OCI-LY1 (cell line): ENCODE measurements at regions not wholly inside any gene's neighbourhood (a gene's known extent, or its start where the extent isn't known, plus 50 kb on each side); places are given as distances from the start of the nearest gene placed in this dataset.

Experiments
- H2AFZ ChIP-seq: fragments of 200-600 bp; sonication (generic), shearing (Covaris generic); 2 replicates; pipeline ENCODE4 v1.6.0; 2014; ENCODE audit warnings: antibody characterized with exemption, mild to moderate bottlenecking, low read length
- H3F3A ChIP-seq: fragments of 200-600 bp; sonication (generic), shearing (Covaris generic); 2 replicates; pipeline ENCODE4 v1.6.0; 2014; ENCODE audit warnings: mild to moderate bottlenecking, antibody characterized with exemption, low read length, moderate library complexity; ENCODE audit not compliant: insufficient read depth
- H3K27ac ChIP-seq: fragments of 200-600 bp; sonication (generic); 2 replicates; pipeline ENCODE4 v1.5.1; 2014; ENCODE audit warnings: low read length, mixed run types, mild to moderate bottlenecking, low read depth; ENCODE audit not compliant: poor library complexity, severe bottlenecking
- H3K27me3 ChIP-seq: fragments of 200-600 bp; sonication (generic); 2 replicates; pipeline ENCODE4 v1.6.0; 2014; ENCODE audit warnings: antibody characterized with exemption, mild to moderate bottlenecking, low read length, moderate library complexity; ENCODE audit not compliant: insufficient read depth
- H3K36me3 ChIP-seq: fragments of 200-600 bp; sonication (generic); 2 replicates; pipeline ENCODE4 v1.6.1; 2014; ENCODE audit warnings: mild to moderate bottlenecking, antibody characterized with exemption, low read length, moderate library complexity, mixed read lengths; ENCODE audit not compliant: insufficient read depth
- H3K4me1 ChIP-seq: fragments of 200-600 bp; sonication (generic); 2 replicates; pipeline ENCODE4 v1.5.1; 2014; ENCODE audit warnings: mild to moderate bottlenecking, low read length, moderate library complexity; ENCODE audit not compliant: insufficient read depth, severe bottlenecking
- H3K4me2 ChIP-seq: fragments of 200-600 bp; sonication (generic), shearing (Covaris generic); 2 replicates; pipeline ENCODE4 v1.6.1; 2014; ENCODE audit warnings: low read length
- H3K4me3 ChIP-seq: fragments of 200-600 bp; sonication (generic); 2 replicates; pipeline ENCODE4 v1.5.1; 2014; ENCODE audit warnings: low read length, low read depth, mild to moderate bottlenecking, mixed read lengths; ENCODE audit not compliant: poor library complexity, severe bottlenecking
- H3K79me2 ChIP-seq: fragments of 200-600 bp; shearing (Covaris generic); 2 replicates; pipeline ENCODE4 v1.6.1; 2016; ENCODE audit warnings: mixed run types, low read length, mixed read lengths; ENCODE audit not compliant: insufficient read depth
- H3K9ac ChIP-seq: fragments of 200-600 bp; sonication (generic), shearing (Covaris generic); 2 replicates; pipeline ENCODE4 v1.6.1; 2014; ENCODE audit warnings: mild to moderate bottlenecking, low read length, mixed read lengths
- H3K9me2 ChIP-seq: fragments of 200-600 bp; sonication (generic), shearing (Covaris generic); 2 replicates; pipeline ENCODE4 v1.6.1; 2014; ENCODE audit warnings: low read depth, mild to moderate bottlenecking, low read length, mixed read lengths
- H3K9me3 ChIP-seq: fragments of 200-600 bp; shearing (Covaris generic); 2 replicates; pipeline ENCODE4 v1.6.1; 2014; ENCODE audit warnings: low read length, mixed read lengths
- H4K20me1 ChIP-seq: fragments of 200-600 bp; sonication (generic), shearing (Covaris generic); 2 replicates; pipeline ENCODE4 v1.6.0; 2016; ENCODE audit warnings: mild to moderate bottlenecking, low read length; ENCODE audit not compliant: insufficient read depth
- CTCF ChIP-seq: fragments of 200-600 bp; sonication (generic), shearing (Covaris generic); IDR thresholded peaks from 2 replicates; pipeline ENCODE4 v1.5.1; 2017; ENCODE audit warnings: mild to moderate bottlenecking, antibody characterized with exemption, low read length, moderate library complexity, mixed read lengths
- EZH2 ChIP-seq: fragments of 200-600 bp; sonication (generic), shearing (Covaris generic); IDR thresholded peaks from 2 replicates; pipeline ENCODE4 v1.8.0; 2017; ENCODE audit warnings: borderline replicate concordance, mixed run types, mild to moderate bottlenecking, antibody characterized with exemption, low read length, moderate library complexity, mixed read lengths

DNA sequence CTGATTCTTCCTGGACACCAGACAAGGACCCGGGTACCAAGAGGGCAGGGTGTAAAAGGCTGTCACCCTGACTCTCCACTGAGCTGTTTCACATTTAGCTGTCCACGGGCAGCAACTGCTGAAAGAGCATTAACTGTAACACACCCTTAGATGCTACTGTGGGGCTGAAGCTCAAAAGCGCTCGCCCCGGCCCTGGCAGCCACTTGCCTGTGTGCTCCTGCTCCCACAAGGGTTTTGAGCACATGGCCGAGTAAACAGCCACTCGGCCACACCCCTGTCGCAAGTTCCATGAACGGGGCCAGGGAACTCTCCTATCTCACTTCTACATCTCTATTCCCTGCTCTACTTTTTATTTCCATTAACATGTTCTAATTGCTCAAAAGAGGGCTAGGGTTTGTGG, 421.7 kb downstream of the TUSC7 start:
- H3K27ac ChIP-seq: no peak overlapping the region
- H2AFZ ChIP-seq: no peak overlapping the region
- no peaks in the 10 kb centered on the region for H3K9me2 ChIP-seq
- H4K20me1 ChIP-seq: no peaks in the 10 kb centered on the region
- H3K79me2 ChIP-seq: no peaks in the 10 kb centered on the region
- no peaks in the 10 kb centered on the region for H3F3A ChIP-seq
- no peak overlapping the region for H3K9ac ChIP-seq
- no peaks in the 10 kb centered on the region for H3K27me3 ChIP-seq
- H3K4me3 ChIP-seq: no peak overlapping the region
- H3K4me1 ChIP-seq: no peaks in the 10 kb centered on the region
- H3K9me3 ChIP-seq: no peaks in the 10 kb centered on the region
- TF ChIP-seq EZH2 (no peak), CTCF (no peak)
- H3K4me2 ChIP-seq: no peak overlapping the region
- no peaks in the 10 kb centered on the region for H3K36me3 ChIP-seq

- Histone ChIP-seq H3F3A (no peaks in the 10 kb centered on the region), H3K4me3 (no peak overlapping the region), H3K27me3 (no peaks in the 10 kb centered on the region), H3K9me2 (no peaks in the 10 kb centered on the region), H4K20me1 (no peaks in the 10 kb centered on the region), H3K4me1 (no peaks in the 10 kb centered on the region), H3K79me2 (no peaks in the 10 kb centered on the region), H3K9me3 (no peaks in the 10 kb centered on the region), H3K9ac (no peak overlapping the region), H3K4me2 (no peak overlapping the region), H3K36me3 (no peaks in the 10 kb centered on the region), H2AFZ (no peak overlapping the region), H3K27ac (no peak overlapping the region)
- no peak for TF ChIP-seq EZH2
- no peak for TF ChIP-seq CTCF
Measured at GRCh38 chr3:117133066-117133465, 423.5 kb downstream of the TUSC7 start.

DNA sequence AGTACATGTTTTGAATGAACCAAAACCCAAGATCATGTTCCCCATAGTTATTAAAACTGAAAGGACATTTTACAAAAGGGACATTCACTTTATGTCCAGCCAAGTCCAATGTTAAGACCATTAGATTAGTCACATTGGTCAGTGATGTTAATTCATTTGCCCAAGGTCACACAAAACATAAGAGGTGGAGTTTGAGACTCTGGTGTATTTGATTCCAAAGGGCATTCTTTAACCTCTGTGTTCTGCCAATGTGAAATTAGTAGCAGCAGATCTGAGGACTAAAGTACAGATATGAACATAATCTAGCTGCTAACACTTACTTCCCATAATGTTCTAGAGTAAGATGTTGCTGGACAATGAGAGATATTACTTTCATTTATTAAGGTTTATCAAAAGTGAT, 425.6 kb downstream of the TUSC7 start:
- H3K27ac ChIP-seq: no peak overlapping the region
- no peak overlapping the region for H2AFZ ChIP-seq

More for the DNA sequence above, 425.6 kb downstream of the TUSC7 start:
- Histone ChIP-seq H3K9ac (no peak overlapping the region), H3K4me1 (no peaks in the 10 kb centered on the region), H3F3A (no peaks in the 10 kb centered on the region), H3K9me3 (no peaks in the 10 kb centered on the region), H3K27me3 (no peaks in the 10 kb centered on the region), H4K20me1 (no peaks in the 10 kb centered on the region), H3K4me2 (no peak overlapping the region), H3K9me2 (no peaks in the 10 kb centered on the region), H3K79me2 (no peaks in the 10 kb centered on the region), H3K36me3 (no peaks in the 10 kb centered on the region), H3K4me3 (no peak overlapping the region)
- TF ChIP-seq EZH2: no peak
- TF ChIP-seq CTCF: no peak
